ENCODE measurements at regions not wholly inside any gene's neighbourhood (a gene's known extent, or its start where the extent isn't known, plus 50 kb on each side); places are given as distances from the start of the nearest gene placed in this dataset.

DNA sequence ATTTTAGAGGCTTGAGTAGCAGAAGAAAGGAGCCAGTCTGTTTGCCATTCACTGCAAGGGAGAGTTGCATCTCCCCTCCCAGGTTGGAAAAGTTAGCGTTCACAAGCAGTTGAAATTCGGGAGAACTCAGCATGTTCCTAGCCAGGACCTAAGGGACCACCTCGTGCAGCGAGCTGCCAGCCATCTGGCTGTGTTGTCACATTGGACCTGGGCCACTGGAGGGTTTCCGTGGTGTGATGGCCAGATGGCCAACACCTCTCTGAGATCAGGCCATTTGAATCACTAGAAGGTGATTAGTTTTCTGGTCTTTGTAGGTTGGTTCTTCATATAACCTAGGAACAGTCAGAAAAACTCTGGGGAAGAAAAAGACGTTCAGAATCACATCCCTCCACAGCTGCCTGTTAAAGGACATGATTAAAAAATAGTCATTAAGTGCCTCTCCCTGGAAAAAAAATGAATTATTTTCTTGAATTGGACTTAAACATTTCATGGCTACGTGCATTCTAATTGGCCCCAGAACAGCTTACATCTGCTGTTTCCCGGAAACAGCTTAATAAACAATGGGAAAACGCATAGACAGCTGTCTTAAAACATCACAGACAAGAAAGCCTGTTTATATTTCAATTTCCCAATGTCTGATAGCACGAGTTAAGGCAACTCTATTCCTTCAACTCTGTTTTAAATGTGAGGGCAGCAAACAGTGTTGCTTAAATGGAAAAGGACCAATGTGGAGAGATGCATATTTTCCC lies 303.9 kb downstream of the TENT4A start:
- DNase-seq (ENCODE audit: low spot score): no peak

DNA sequence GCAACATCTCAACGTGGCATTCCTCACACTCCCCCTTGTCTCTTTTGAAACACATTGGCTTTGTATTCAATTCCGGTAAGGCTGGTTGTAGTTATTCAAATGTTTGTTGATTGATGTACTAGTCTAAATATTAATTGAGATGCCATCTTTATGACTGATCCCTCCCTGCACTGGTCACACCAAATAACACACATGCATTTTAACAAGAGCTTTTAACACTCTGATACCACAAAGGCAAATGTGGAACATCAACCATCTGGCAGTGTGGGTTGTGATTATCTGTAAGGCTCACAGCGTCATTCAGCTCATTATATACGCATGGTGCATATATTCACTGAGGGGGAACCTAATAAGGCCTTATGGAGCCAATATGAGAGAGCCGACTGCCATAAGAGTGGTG lies 305.0 kb downstream of the TENT4A start:
- no peak for DNase-seq (ENCODE audit: low spot score)

DNA sequence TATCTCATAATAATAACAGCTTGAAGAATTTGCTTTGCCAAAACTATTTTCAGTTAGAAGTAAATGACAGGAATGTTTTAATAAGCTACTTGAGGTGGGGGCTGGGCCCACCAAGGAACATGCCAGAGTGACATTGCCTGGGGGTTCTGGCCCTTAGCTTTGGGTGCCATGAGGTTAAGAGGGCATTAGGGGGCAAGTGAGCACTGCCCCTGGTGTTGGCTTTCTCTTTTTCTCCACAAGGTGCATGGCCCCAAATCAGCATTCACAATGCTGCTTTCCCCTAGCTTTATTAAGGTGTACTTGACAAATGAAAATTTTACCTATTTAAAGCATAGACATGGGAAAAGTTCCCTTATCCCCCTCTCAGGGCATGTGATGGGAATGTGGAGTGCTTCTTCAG lies 305.4 kb downstream of the TENT4A start:
- no peak for DNase-seq (ENCODE audit: low spot score)

DNA sequence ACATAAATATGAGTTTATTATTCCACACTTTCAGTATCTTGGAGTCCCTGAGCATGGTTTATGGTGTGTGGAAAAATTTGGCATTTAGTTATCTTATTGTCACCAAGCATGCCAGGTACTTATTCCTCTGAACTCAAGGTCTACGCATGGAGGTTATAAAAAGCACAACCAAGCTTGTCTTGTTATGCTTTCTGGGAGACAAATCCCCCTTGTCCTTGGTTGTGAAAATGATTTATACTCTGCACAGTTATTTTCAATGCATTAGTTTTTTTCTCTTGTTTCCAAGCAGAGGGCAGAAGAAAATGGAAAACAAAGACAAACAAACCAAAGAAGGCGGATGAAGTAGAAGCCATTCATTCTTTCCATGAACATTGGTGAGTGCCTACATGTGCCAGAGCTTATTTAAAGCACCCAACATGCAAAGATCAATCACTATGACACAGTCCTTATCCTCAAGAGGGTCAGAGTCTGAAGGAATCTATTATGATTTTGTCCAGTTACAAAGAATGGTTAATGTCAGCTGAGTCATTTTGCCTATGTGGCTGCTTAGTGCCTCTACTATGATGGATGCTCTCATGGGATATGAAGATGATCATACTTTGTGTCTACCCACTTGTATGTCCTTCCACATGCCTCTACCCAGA lies 323.1 kb downstream of the TENT4A start:
- no peak for DNase-seq (ENCODE audit: low spot score)

DNA sequence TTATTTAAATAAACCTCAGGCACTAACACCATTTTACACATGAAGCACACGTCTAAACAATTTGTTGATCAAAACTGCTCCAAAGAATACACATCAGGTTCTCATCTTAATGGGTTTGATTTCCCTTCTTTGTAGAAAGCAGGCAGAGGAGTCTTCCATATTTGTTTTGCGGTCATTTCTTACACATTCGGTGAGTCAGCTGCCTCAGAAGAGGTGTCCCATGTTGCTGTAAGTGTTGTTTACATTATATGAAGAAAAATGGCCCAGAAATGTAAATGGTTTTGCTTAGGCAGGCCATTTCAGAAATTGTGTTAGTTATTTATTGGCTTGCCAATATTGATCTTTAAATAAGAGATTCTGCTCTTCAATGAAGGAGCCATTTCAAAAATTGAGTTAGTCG lies 325.8 kb downstream of the TENT4A start:
- DNase-seq (ENCODE audit: low spot score): no peak

DNA sequence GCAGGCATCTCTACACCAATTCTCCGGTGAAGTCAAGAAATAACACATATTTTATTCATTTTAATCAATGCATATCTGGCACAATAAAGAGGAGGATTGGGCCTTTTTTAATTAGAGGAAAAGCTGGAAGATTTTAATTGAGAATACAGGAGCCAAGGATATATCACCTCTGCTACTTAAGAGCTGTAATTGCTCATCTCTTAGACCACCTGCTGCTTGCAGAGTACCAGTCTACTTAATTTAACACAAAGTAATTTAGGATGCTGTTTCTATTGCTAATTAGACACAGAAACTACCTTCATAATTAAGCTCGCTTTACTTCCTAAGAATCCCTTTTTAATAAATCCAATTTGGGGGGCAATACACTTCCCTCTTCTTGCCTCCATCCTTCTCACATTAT lies 326.9 kb downstream of the TENT4A start:
- no peak for DNase-seq (ENCODE audit: low spot score)

DNA sequence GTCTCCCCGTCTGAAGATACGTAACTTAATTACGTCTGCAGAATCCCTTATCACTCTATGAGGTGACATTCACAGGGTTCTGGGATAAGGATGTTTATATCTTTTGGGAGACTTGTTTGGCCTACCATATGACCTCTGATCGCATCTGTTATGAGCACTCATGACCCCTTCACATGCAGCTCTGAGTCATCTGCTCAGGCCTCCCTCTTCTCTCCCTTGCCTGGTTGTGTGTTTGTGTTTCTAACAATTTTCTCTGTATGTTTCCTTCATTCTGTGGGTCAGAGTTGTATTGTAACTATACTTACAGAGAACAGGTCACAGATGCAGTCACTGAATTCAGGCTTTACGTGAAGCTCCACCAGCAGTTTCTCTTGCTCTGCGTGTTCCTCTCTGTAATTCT lies 330.6 kb downstream of the TENT4A start:
- no peak for DNase-seq (ENCODE audit: low spot score)

DNA sequence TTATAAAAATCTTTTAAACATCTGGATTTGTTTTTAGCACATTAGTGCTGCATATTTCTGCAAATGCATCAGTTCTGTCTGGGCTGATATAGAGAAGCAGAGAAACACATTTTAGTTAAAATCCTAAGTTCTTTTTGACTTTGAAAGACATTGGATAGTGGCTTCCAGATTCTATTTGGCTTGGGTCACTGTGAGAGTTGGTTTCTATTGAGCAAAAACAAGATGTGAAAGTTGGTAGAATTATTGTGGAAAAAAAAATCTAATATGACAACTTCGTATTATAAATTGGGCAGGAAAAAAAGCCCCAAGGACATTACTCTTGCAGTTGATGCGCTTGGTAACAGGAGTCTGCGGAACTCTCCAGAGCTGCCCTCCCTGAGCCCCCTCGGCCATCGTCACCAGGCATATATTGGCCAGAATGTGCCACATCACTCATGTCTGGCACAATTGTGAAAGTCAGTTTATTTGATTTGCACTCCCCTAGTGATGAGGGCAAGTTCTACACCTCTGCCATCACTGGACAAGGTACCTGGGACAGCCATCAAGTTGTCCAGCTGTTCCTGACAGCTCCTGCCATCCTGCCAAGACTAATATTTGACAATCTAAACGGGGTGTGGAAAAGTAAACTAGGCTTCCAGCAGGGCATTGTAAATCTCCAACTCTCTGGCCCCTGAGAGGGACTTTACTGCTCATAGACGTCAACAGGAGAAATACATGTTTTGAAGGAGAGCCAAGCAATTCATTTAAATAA lies 334.5 kb downstream of the TENT4A start:
- DNase-seq (ENCODE audit: low spot score): no peak

DNA sequence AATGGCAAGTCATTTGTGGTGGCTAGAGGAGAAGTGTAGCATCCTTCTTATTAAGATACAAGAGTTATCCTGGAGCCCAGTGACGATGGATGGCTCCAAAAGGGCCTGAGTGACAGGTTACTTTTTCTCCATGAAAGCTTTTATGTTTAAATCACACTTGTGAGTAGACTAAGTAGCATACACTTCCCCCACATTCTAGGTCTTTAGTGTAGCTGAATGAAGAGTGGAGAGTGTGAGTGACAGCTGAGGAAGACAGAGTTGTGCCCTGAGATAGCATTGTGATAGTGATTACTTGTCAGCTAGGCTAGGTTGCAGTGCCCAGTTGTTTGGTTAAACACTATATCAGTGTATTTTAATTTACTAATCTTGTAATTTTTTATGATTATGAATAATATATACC lies 337.8 kb downstream of the TENT4A start:
- no peak for DNase-seq (ENCODE audit: low spot score)

DNA sequence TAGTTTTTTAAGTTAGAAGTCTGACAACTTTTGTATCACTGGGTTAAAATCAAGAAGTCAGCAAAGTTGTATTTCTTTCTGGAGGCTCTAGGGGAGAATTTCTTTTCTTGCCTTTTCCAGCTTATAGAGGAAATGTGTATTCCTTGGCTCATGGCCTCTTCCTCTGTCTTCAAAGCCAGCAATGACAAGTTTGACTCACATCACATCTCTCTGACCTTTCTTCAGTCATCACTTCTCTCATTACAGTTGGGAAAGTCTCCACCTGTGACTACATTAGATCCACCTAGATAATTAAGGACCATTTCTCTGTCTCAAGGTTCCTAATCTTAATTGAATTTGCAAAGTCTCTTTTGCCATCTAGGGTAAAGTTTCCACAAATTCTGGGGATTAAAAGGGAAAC lies 339.9 kb downstream of the TENT4A start:
- DNase-seq (ENCODE audit: low spot score): no peak

DNA sequence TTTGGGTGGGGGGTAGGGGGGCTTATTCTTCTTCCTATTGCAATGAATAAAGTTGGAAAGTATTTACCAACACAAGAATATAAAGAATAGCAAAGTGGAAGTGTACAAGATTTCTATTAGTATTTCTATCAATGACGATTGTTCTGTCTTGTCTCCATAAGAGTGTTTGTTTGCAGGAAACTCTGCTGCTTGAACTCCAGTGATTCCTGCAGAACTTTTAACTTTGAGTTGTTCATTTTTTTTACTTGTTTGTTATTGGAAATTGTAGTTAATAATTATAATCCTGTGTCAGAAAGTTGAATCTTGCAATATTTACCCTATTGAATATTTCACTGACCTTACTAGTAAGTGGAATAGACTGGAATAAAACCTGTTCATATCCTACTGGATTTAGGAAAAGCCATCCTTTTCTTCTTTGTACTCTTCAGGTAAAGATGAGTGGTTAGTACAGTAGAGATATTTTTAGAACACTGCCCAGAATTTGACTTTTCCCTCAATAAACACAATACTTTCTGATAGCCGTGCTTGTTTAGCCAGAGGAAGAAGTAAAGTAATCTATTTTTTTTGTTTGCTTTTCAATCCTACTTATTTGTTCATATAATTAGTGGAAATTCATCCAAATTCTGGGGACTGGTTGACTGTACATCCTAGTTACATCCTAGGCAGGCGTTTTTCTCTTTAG lies 340.4 kb downstream of the TENT4A start:
- no peak for DNase-seq (ENCODE audit: low spot score)

DNA sequence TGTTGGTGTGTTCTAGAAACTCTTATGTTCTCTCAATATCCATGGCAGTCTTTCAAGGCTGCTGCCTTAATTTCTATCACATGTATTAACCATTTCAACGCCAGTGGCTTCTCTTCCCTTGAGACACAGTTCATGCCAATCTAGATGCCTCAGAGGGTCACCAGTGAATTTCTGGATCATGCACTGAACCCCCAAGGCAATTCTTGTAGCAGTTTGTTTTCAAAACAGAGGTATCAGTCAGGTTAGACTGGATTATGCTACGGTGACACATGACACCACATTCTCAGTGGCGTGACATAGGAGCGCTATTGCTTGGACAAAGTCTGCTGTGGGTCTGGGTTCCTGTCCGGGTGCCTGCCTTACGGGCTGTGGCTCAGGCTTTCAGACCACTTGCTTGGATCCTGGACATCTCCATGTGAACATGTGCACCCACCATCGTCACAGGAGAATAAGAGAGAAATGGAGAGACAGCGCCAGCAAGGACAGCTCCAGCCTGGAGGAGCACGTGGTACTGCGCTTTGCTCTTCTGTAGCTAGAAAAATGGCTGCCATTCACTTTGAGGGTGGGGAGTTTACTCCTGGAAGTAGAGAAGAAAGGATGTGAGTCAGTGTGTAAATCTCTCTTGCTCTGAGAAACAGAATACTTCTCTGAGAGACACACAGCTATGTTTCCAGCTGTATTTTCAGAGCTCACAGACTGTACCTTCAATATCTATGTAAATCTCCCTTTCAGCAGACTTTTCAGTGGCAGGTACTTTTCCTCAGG lies 329.3 kb upstream of the ADCY2 start:
- DNase-seq (ENCODE audit: low spot score): no peak

DNA sequence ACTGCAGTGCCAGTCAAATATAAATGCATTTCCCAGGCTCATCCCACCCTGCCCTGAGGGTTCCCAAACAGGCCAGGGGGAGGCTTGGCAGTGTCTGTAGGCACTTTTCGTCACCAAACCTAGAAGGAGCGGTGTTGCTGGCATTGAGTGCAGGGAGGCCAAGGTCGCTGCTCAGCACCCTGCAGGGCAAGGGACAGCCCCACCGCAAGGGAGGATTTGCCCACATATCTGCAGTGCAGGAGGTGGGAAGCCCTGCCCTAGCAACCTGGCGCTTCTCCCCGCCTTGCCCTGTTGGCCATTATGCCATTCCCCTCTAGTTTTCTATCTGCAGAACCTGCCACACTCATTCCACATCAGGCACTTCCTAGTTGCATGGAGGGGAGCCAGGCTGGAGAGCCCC lies 327.8 kb upstream of the ADCY2 start:
- no peak for DNase-seq (ENCODE audit: low spot score)

DNA sequence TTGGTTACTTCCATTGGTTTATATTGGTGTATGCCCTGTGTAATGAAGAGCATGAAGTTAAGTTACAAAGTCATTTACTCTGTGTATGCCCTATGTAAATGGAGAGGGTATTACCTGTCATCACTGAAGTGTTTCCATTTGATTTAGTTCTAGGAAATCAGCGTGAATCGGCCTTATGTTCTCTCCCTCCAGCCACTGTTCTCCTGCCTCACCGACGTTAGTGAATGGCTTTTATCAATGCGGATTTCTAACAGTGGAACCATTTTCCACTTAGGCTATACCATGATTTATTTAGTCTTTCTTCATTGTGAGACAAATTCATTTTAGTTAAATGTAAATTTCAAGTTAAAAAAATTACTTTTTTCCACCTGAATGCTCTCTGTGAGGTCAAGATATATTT lies 327.0 kb upstream of the ADCY2 start:
- DNase-seq (ENCODE audit: low spot score): no peak

DNA sequence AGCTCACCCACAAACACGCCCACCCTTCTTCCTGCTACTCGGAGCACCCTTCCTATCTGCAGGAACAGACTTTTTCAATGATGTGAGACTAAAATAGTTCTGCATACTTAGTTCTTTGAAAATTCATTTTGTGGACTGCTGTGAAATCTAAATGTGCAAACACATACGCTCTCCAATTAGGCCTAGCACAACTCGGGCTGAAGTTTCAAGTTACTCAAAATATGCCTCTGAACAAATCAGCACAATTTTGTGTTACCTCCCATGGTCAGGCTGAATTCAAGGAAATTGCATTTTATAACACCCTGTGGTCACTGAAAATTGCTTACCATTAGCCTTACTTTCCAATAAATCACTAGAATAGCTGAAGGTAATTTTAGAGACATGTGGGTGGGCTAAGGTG lies 323.8 kb upstream of the ADCY2 start:
- no peak for DNase-seq (ENCODE audit: low spot score)

DNA sequence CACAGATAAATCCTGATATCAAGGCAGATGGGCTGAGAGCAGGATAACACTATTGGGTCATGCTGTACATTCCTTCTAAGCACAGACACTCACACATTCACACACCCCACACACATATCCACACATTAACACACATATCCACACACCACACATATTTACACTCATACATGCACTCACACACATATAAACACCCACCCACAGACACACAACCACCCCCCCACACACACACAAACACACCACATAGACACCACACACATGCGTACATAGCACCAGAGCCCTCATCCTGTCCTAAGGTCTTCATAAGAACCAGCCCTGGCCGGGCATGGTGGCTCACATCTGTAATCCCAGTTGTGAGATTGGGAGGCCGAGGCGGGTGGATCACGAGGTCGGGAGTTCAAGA lies 322.3 kb upstream of the ADCY2 start:
- DNase-seq (ENCODE audit: low spot score): no peak

DNA sequence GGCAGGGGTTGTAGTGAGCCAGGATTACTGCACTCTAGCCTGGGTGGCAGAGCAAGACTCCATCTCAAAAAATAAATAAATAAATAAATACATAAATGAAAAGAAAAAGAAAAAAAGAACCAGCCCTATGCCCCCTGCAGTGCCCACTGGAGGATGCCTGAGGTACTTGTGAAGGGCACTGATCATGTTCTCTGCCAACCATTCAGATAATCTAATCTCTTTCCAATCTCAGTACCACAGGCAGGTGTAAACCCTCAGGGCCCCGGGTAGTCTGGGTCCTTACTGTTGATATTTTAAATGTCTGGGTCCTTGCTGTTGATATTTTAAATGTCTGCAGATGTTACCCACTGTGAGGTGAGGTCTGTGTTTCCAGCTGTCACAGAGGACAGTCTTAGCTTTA lies 321.8 kb upstream of the ADCY2 start:
- DNase-seq (ENCODE audit: low spot score): no peak

DNA sequence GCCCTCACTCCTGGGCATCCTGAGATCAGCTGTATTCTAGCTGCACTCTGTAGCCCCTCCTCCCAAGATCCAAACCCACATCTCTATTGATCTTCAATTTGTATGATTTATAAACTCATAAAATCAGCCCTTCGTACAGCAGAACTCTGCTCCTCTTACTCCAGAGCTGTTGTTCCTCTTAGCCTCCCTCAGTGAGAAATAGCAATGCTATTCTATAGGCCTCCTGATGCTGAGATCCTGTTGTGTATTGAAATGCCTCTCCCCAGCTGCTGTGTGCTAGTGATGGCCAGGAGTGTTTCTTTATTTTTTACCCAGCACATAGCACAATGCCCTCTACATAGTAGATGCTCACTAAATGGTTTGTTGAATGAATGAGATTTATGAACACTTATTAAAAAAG lies 320.5 kb upstream of the ADCY2 start:
- no peak for DNase-seq (ENCODE audit: low spot score)

DNA sequence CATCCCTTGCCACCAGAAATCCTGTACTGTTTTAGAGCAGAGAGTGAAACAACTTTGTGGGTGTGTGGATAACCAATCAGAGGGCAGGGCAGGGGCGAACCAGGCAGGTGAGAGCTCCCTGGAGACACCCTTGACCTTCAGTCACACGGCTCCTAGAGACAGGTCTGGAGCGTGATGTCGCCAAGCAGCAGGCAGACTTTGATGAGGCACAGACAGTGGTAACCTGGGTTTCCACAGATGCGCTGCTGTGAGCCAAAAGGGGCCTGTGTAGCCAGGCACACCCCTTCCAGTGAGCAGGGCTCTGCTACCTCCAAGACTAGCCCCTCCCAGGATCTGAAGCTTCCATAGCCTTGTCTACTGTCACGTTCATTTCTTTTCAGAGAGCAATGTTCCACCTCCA lies 317.8 kb upstream of the ADCY2 start:
- DNase-seq (ENCODE audit: low spot score): no peak

DNA sequence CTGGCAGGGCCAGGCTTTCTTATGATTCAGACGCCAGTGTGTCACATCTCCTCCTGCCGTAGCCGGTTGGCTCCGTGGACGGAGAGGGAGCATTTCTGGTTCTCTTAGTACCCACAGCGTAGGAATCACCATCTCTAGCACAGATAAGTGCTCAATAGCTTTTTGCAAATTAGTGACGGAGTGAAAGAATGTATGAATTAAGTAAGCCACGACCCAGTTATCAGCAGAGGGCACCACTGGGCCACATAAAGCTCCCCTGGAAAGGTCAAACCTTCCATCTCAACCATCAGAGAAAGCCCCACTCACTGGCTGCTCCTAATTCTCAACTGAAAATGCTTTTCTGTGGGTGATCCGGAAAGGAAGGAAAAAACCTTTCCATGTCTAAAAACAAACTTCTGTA lies 317.0 kb upstream of the ADCY2 start:
- no peak for DNase-seq (ENCODE audit: low spot score)

DNA sequence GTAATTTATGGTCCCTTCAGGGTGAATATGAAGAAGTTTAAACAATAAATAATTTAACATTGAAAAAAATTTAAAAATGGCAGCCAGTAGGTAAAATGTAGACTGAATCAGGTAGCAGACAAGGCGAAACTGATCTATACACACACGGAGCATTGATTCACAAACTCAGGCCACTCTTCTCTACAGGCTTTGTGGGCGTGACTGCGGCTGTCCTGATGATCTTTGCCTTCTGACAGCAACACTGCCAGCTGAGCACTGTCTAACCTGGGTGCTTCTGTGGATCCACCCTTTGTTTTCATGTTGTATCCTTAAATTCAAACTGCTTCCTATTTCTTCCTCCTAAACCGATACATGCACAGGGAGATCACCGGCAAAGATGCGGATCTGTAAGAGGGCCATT lies 315.4 kb upstream of the ADCY2 start:
- no peak for DNase-seq (ENCODE audit: low spot score)

DNA sequence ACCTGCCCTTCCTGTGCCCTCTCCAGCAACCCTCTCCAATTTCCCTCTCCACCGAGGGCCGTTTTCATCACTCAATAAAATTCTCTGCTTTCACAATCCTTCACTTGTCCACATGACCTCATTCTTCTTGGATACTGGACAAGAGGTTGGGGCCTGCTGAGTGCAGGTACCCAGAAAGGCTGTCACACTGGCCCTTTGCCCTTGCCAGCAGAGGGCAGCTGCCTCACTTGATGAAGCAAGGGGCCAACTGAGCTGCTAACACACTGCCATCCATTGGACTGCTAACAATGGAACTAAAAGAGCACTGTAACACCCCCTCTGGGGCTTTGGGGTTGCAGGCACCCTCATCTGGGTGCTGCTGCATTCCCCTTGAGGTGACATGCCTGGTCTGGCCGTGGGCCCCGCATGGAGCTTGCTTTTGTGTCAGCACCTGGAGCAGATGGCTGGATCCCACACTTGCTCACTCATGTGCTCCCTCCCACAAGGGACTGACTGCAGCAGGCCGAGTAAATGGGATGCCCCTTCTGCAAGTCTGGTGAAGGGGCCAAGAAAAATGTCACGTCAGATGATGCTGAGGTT lies 308.1 kb upstream of the ADCY2 start:
- no peak for DNase-seq (ENCODE audit: low spot score)
